Natural killer cell (primary cell): ENCODE measurements at regions not wholly inside any gene's neighbourhood (a gene's known extent, or its start where the extent isn't known, plus 50 kb on each side); places are given as distances from the start of the nearest gene placed in this dataset.

Experiments used
- ATAC-seq, 3 donors: fragments of 150-1000 bp in 2 of 3; fragments of 200-7000 bp in 1 of 3; cut with Tn5 transposase; 1 replicate in 1 of 3; 2 replicates in 2 of 3; pipeline ENCODE4 v1.10.0; 2021; ENCODE audit warnings: mild to moderate bottlenecking in 2 of 3, moderate library complexity in 2 of 3
- DNase-seq, 2 donors: peaks; one replicate each; pipeline versions ENCODE4 v3.0.0 to v3.0.0-alpha.2; 2013 to 2021; ENCODE audit warnings: mixed read lengths in 1 of 2
- H3K27ac ChIP-seq: one replicate; pipeline ENCODE4 v1.5.1; 2013; ENCODE audit warnings: mild to moderate bottlenecking, low read length
- H3K27me3 ChIP-seq: one replicate; pipeline ENCODE4 v1.6.1; 2013; ENCODE audit warnings: low read length; ENCODE audit not compliant: control insufficient read depth, insufficient read depth
- H3K36me3 ChIP-seq: one replicate; pipeline ENCODE4 v1.6.1; 2013; ENCODE audit warnings: low read length; ENCODE audit not compliant: control insufficient read depth, insufficient read depth
- H3K4me1 ChIP-seq: one replicate; pipeline ENCODE4 v1.6.1; 2013; ENCODE audit warnings: low read length; ENCODE audit not compliant: control insufficient read depth, insufficient read depth
- H3K4me3 ChIP-seq: one replicate; pipeline ENCODE4 v1.5.1; 2013; ENCODE audit warnings: low read length
- H3K9me3 ChIP-seq: one replicate; pipeline ENCODE4 v1.6.1; 2013; ENCODE audit warnings: low read length; ENCODE audit not compliant: control insufficient read depth, insufficient read depth
- H3K27ac Mint-ChIP-seq, 2 donors: one replicate each; pipeline ENCODE4 v1.8.0; 2022; ENCODE audit warnings: mild to moderate bottlenecking in 2 of 2, mixed read lengths in 2 of 2, moderate library complexity in 1 of 2
- H3K27me3 Mint-ChIP-seq, 2 donors: one replicate each; pipeline ENCODE4 v1.8.0; 2022; ENCODE audit warnings: low read depth in 2 of 2, mixed read lengths in 2 of 2
- H3K36me3 Mint-ChIP-seq: one replicate; pipeline ENCODE4 v1.8.0; 2022; ENCODE audit warnings: mixed read lengths
- H3K4me1 Mint-ChIP-seq, 2 donors: one replicate each; pipeline ENCODE4 v1.8.0; 2022; ENCODE audit warnings: mixed read lengths in 2 of 2
- H3K4me3 Mint-ChIP-seq: one replicate; pipeline ENCODE4 v1.8.0; 2022; ENCODE audit warnings: mild to moderate bottlenecking, moderate library complexity, mixed read lengths
- H3K9me3 Mint-ChIP-seq, 2 donors: one replicate each; pipeline ENCODE4 v1.8.0; 2022; ENCODE audit warnings: mixed read lengths in 2 of 2
- CTCF ChIP-seq: fragments of 200-600 bp; IDR thresholded peaks from one replicate; pipeline ENCODE4 v1.8.0; 2022; ENCODE audit warnings: antibody characterized with exemption
- WGBS: methylation state at CpG from one replicate; pipeline ENCODE4 v1.1.7; 2013; ENCODE audit warnings: missing lambda C conversion rate; ENCODE audit not compliant: insufficient coverage; 5-methylcytosine and 5-hydroxymethylcytosine counted together
- intact Hi-C: fragments of 100-400 bp; cut with micrococcal nuclease; formaldehyde crosslinking; loops from one replicate; pipeline ENCODE4 v1.14.2; 2022

GRCh38 chr2:120508567-120509041 is 162.7 kb downstream of the INHBB start:
- intact Hi-C loops: no loop called here
- H3K9me3 ChIP-seq: no peaks in the 10 kb centered on the region
- H3K27ac ChIP-seq: no peak overlapping the region
- 85% methylated on average over 5 of the region's 7 CpGs for WGBS
- no peak overlapping the region for H3K4me3 ChIP-seq
- no peaks in the 10 kb centered on the region for H3K4me1 ChIP-seq
- H3K27me3 Mint-ChIP-seq: no peaks in the 10 kb centered on the region
- TF ChIP-seq CTCF: no peak
- H3K4me1 Mint-ChIP-seq: no peaks in the 10 kb centered on the region
- no peaks in the 10 kb centered on the region for H3K27me3 ChIP-seq
- H3K36me3 ChIP-seq: no peaks in the 10 kb centered on the region
- no peaks in the 10 kb centered on the region for H3K36me3 Mint-ChIP-seq
- no peak overlapping the region for H3K4me3 Mint-ChIP-seq
- DNase-seq: no peak
- H3K27ac Mint-ChIP-seq: no peak overlapping the region
- ATAC-seq: no peak
- H3K9me3 Mint-ChIP-seq: no peaks in the 10 kb centered on the region

- 92% methylated on average over 14 of the region's 14 CpGs for WGBS
- Mint-ChIP-seq H3K36me3 (no peaks in the 10 kb centered on the region), H3K9me3 (no peaks in the 10 kb centered on the region), H3K27me3 (no peaks in the 10 kb centered on the region), H3K27ac (no peak overlapping the region), H3K4me3 (no peak overlapping the region), H3K4me1 (no peaks in the 10 kb centered on the region)
- no peak for DNase-seq
- Histone ChIP-seq H3K36me3 (no peaks in the 10 kb centered on the region), H3K27me3 (no peaks in the 10 kb centered on the region), H3K9me3 (no peaks in the 10 kb centered on the region), H3K4me1 (no peaks in the 10 kb centered on the region), H3K27ac (no peak overlapping the region), H3K4me3 (no peak overlapping the region)
- TF ChIP-seq CTCF: no peak
- intact Hi-C loops: no loop called here
- ATAC-seq: no peak
Measured at GRCh38 chr2:120509213-120509815, 163.4 kb downstream of the INHBB start.

- H3K4me1 Mint-ChIP-seq: no peaks in the 10 kb centered on the region
- no peak overlapping the region for H3K27ac ChIP-seq
- no peaks in the 10 kb centered on the region for H3K4me1 ChIP-seq
- H3K4me3 ChIP-seq: no peak overlapping the region
- DNase-seq (no peak), ATAC-seq (no peak)
- 89% methylated on average over 10 of the region's 10 CpGs for WGBS
- no peaks in the 10 kb centered on the region for H3K27me3 ChIP-seq
- no peaks in the 10 kb centered on the region for H3K27me3 Mint-ChIP-seq
- H3K36me3 ChIP-seq: no peaks in the 10 kb centered on the region
- no peak overlapping the region for H3K4me3 Mint-ChIP-seq
- no peak for TF ChIP-seq CTCF
- no peaks in the 10 kb centered on the region for H3K9me3 Mint-ChIP-seq
- H3K9me3 ChIP-seq: no peaks in the 10 kb centered on the region
- intact Hi-C loops: no loop called here
- H3K36me3 Mint-ChIP-seq: no peaks in the 10 kb centered on the region
- no peak overlapping the region for H3K27ac Mint-ChIP-seq
Measured at GRCh38 chr2:120509991-120510735, 164.2 kb downstream of the INHBB start.
